IPS-18a (cell line): ENCODE measurements at regions not wholly inside any gene's neighbourhood (a gene's known extent, or its start where the extent isn't known, plus 50 kb on each side); places are given as distances from the start of the nearest gene placed in this dataset.

Experiments used
- H3K27ac ChIP-seq: one replicate; pipeline ENCODE4 v1.5.1; 2013; ENCODE audit warnings: low read length
- H3K27me3 ChIP-seq: one replicate; pipeline ENCODE4 v1.6.1; 2013; ENCODE audit warnings: mild to moderate bottlenecking, low read length; ENCODE audit not compliant: control insufficient read depth, insufficient read depth
- H3K36me3 ChIP-seq: one replicate; pipeline ENCODE4 v1.6.1; 2013; ENCODE audit warnings: low read depth, low read length; ENCODE audit not compliant: control insufficient read depth
- H3K4me1 ChIP-seq: one replicate; pipeline ENCODE4 v1.6.1; 2013; ENCODE audit warnings: low read depth, low read length; ENCODE audit not compliant: control insufficient read depth
- H3K4me3 ChIP-seq: one replicate; pipeline ENCODE4 v1.5.1; 2013; ENCODE audit warnings: low read length
- H3K9ac ChIP-seq: one replicate; pipeline ENCODE4 v1.6.1; 2013; ENCODE audit warnings: mild to moderate bottlenecking, low read length, moderate library complexity
- H3K9me3 ChIP-seq: one replicate; pipeline ENCODE4 v1.6.1; 2013; ENCODE audit warnings: low read depth, low read length; ENCODE audit not compliant: control insufficient read depth

DNA sequence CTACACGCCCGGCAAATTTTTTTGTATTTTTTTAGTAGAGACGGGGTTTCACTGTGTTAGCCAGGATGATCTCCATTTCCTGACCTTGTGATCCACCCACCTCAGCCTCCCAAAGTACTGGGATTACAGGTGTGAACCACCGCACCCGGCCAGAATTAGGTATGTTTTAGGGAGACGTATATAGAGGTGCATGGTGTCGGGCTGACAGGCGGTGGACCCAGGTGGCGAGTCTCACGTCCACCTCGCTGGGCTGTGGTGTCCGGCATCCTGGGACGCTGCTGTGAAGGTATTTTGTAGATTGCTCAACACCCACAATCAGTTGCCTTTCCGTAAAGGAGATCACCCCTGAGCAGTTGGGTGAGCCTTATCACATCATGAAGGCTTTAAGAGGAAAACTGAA, 728.6 kb downstream of the BRD1 start:
- Histone ChIP-seq H3K4me1 (no peaks in the 10 kb centered on the region), H3K9ac (no peak overlapping the region), H3K27me3 (no peaks in the 10 kb centered on the region), H3K9me3 (no peaks in the 10 kb centered on the region), H3K36me3 (no peaks in the 10 kb centered on the region), H3K27ac (no peak overlapping the region), H3K4me3 (no peak overlapping the region)

- H3K27me3 ChIP-seq, result no peaks in the 10 kb centered on the region
- H3K27ac ChIP-seq, result no peak overlapping the region
- no peaks in the 10 kb centered on the region for H3K9me3 ChIP-seq
Measured at GRCh38 chr22:49097966-49098365, 729.7 kb downstream of the BRD1 start.

GRCh38 chr22:49097171-49097925, 730.3 kb downstream of the BRD1 start:
- H3K4me3 ChIP-seq, result no peak overlapping the region
- no peaks in the 10 kb centered on the region for H3K4me1 ChIP-seq
- H3K9ac ChIP-seq, result no peak overlapping the region
- H3K27ac ChIP-seq, result no peak overlapping the region
- H3K9me3 ChIP-seq, result no peaks in the 10 kb centered on the region
- H3K36me3 ChIP-seq, result no peaks in the 10 kb centered on the region
- no peaks in the 10 kb centered on the region for H3K27me3 ChIP-seq

More at GRCh38 chr22:49097966-49098365, 729.7 kb downstream of the BRD1 start:
- Histone ChIP-seq H3K9ac (no peak overlapping the region), H3K4me1 (no peaks in the 10 kb centered on the region), H3K36me3 (no peaks in the 10 kb centered on the region), H3K4me3 (no peak overlapping the region)

- Histone ChIP-seq H3K9me3 (no peaks in the 10 kb centered on the region), H3K27ac (no peak overlapping the region), H3K4me3 (no peak overlapping the region), H3K4me1 (no peaks in the 10 kb centered on the region), H3K27me3 (no peaks in the 10 kb centered on the region), H3K36me3 (no peaks in the 10 kb centered on the region), H3K9ac (no peak overlapping the region)
Measured at GRCh38 chr22:49096476-49096875, 731.2 kb downstream of the BRD1 start.

- Histone ChIP-seq H3K9ac (no peak overlapping the region), H3K4me1 (no peaks in the 10 kb centered on the region), H3K9me3 (no peaks in the 10 kb centered on the region), H3K36me3 (no peaks in the 10 kb centered on the region), H3K27me3 (no peaks in the 10 kb centered on the region), H3K27ac (no peak overlapping the region), H3K4me3 (no peak overlapping the region)
Measured at GRCh38 chr22:49095366-49095765, 732.3 kb downstream of the BRD1 start.

DNA sequence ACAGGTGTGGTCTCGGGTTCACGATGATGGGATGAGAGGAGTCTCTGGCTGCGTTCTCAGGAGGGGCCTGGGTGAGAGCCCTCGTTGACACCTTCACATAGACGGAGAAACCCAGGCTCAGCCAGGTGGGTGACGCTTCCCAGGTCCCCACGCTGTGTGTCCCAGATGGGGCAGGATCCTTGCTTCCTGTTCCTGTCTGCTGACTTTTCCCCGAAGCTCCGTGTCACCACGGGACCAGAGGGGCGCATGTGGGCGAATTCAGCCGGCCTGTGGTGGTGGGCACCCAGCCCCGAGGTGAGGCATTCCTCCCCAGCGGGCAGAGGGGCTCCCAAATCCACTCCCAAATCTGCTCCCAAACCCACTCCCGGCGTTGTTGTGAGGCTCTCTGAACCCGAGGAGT, 732.8 kb downstream of the BRD1 start:
- Histone ChIP-seq H3K27ac (no peak overlapping the region), H3K9me3 (no peaks in the 10 kb centered on the region), H3K9ac (no peak overlapping the region), H3K4me3 (no peak overlapping the region), H3K27me3 (no peaks in the 10 kb centered on the region), H3K4me1 (no peaks in the 10 kb centered on the region), H3K36me3 (no peaks in the 10 kb centered on the region)

- H3K27ac ChIP-seq, result no peak overlapping the region
- no peaks in the 10 kb centered on the region for H3K4me1 ChIP-seq
- H3K9me3 ChIP-seq, result no peaks in the 10 kb centered on the region
- H3K27me3 ChIP-seq, result no peaks in the 10 kb centered on the region
- H3K36me3 ChIP-seq, result no peaks in the 10 kb centered on the region
- no peak overlapping the region for H3K9ac ChIP-seq
- no peak overlapping the region for H3K4me3 ChIP-seq
Measured at GRCh38 chr22:49094151-49094550, 733.5 kb downstream of the BRD1 start.

DNA sequence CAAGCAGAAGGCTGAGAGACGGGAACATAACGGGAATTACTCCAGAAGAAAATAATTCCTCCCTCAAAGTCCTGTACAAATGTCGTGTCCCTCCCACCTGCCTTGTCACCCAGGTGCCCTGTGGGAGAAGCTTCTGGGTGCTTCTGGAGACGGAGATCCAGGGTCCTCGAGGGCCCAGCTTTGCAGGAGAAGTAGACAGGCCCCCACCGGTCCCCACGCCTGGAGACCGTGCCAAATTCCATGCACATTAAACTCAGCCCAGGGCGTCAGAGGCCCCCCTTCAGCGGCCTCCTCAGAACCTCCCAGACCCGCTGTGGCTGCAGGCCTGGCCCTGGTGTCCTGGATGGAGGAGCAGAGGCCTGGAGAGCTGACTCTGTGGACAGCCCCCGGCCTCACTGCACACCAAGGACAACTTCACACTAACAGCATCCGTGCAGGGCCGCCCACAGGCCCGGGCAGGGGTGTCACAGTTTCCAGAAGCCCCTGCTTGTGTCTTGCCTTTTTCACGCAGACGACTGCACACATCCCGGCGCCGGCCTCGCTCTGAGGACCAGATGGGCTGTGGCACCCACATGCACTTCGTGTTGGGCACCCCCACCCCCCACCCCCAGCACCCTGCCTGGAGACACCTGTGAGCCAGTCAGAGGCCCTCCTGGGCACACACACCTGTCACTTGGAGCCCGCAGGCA, 734.3 kb downstream of the BRD1 start:
- Histone ChIP-seq H3K9ac (no peak overlapping the region), H3K27me3 (no peaks in the 10 kb centered on the region), H3K36me3 (no peaks in the 10 kb centered on the region), H3K4me3 (no peak overlapping the region), H3K9me3 (no peaks in the 10 kb centered on the region), H3K4me1 (no peaks in the 10 kb centered on the region), H3K27ac (no peak overlapping the region)

- no peaks in the 10 kb centered on the region for H3K36me3 ChIP-seq
- no peak overlapping the region for H3K27ac ChIP-seq
- no peak overlapping the region for H3K9ac ChIP-seq
- no peaks in the 10 kb centered on the region for H3K4me1 ChIP-seq
- H3K27me3 ChIP-seq, result no peaks in the 10 kb centered on the region
- H3K4me3 ChIP-seq, result no peak overlapping the region
- no peaks in the 10 kb centered on the region for H3K9me3 ChIP-seq
Measured at GRCh38 chr22:49092716-49093115, 735.0 kb downstream of the BRD1 start.

DNA sequence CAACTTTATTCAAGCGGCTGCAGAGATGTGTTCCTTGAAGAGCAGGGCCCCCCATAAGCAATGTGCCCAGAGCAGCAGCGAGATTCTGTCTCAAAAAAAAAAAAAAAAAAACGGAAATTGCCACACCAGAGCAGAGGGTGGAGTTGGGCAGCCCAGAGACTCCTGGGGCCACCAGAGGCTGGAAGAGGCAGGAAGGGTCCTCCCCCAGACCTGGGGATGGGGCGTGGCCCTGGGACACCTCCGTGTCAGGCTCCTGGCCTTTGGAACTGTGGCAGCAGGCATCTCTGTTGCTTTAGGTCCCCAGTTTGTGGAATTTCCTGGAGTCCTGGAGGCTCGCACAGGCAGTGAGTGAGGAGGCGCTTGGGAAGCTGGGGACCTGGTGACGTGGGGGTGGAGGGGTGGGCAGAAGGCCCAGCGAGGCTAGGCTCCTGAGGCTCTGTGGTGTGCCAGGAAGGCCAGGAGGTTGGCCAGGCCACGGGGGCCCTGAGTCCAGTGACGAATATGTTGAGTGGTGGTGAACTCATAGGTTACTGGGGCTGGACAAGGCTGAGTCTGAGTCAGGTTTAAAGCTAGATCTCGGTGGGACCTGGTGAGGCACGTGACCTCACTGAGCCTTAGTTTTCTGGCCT, 735.6 kb downstream of the BRD1 start:
- no peaks in the 10 kb centered on the region for H3K27me3 ChIP-seq
- no peak overlapping the region for H3K27ac ChIP-seq
- no peaks in the 10 kb centered on the region for H3K9me3 ChIP-seq
- H3K4me3 ChIP-seq, result no peak overlapping the region
- H3K9ac ChIP-seq, result no peak overlapping the region
- H3K36me3 ChIP-seq, result no peaks in the 10 kb centered on the region
- no peaks in the 10 kb centered on the region for H3K4me1 ChIP-seq

- Histone ChIP-seq H3K9me3 (no peaks in the 10 kb centered on the region), H3K27ac (no peak overlapping the region), H3K9ac (no peak overlapping the region), H3K4me1 (no peaks in the 10 kb centered on the region), H3K36me3 (no peaks in the 10 kb centered on the region), H3K27me3 (no peaks in the 10 kb centered on the region), H3K4me3 (no peak overlapping the region)
Measured at GRCh38 chr22:49091451-49091850, 736.2 kb downstream of the BRD1 start.

GRCh38 chr22:49090853-49091135, 736.9 kb downstream of the BRD1 start:
- Histone ChIP-seq H3K9ac (no peak overlapping the region), H3K27me3 (no peaks in the 10 kb centered on the region), H3K4me3 (no peak overlapping the region), H3K4me1 (no peaks in the 10 kb centered on the region), H3K9me3 (no peaks in the 10 kb centered on the region), H3K27ac (no peak overlapping the region), H3K36me3 (no peaks in the 10 kb centered on the region)
